ENCODE measurements at regions not wholly inside any gene's neighbourhood (a gene's known extent, or its start where the extent isn't known, plus 50 kb on each side); places are given as distances from the start of the nearest gene placed in this dataset.
"Not testable (repeated sequence)": the region's sequence is repeated elsewhere in the genome, so short reads cannot be mapped to it uniquely, and the experiment has no call there.

DNA sequence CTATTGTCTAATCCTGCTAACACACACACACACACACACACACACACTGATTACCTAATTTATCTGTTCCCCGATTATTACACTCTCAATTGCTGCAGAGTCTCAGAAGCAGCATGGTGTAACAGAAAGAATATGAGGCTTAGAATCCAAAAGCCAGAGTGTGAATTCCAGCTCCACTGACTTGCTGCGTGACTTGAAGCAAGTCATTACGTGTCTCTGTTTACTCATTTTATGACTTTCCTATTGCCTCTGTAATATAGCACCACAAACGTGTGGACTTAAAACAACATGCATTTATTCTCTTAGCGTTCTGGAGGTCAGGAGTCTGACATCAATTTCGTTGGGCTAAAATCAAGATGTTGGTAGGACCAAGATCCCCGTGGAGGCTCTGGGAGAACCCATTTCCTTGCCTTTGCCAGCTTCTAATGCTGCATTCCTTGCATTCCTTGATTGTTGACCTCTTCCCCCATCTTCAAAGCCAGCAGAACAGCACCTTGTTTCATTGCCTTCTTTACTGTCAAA is 55.9 kb upstream of the ATP5PO start:
- no peak for DNase-seq

DNA sequence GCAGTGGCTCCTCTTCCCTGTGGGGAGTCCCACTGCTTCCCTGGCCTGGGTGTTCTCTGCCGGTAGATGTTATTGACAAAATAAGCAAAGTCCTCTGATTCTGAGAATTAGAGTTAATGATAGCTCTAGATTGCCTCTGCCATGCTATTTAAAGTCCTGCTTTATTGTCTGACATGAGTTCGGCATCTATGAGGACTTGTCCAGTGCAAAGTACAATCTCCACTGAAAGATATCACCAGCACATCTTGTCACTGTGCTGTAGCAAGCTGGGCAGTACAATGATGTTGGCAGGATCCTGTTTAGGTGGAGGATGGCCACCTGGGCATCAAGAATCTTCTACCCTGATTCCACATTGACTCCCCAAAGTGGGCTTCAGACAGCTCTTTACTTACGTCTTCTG is 54.0 kb upstream of the ATP5PO start:
- no peak for DNase-seq

GRCh38 chr21:33968995-33969348 is 53.4 kb upstream of the ATP5PO start:
- DNase-seq, result no peak

GRCh38 chr21:33968080-33968994 is 52.7 kb upstream of the ATP5PO start:
- no peak for DNase-seq

DNA sequence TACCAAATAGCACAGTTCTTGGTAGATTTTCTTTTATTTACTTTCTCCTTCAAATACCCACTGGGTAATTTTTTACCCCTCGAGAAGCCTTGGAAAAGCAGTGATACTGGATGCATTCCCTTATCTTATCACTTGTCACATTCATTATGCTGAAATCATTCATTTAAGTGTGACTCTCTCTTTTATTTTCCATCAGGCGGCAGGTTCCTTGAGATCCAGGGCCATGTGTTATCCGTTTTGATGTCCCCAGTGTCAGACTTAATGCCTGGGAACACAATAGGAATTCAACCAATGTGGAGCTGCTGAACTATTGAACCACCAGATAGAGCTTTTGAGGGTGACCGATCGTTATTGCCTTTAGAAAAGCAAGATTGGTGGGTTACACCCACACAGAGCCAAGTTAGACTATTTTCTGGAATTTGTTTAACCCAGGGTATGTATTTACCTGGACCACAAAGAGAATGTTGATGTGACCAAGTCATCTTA is 51.5 kb upstream of the ATP5PO start:
- DNase-seq, result no peak

- no peak for DNase-seq
Observed at GRCh38 chr21:33966324-33966949, 50.8 kb upstream of the ATP5PO start.

DNA sequence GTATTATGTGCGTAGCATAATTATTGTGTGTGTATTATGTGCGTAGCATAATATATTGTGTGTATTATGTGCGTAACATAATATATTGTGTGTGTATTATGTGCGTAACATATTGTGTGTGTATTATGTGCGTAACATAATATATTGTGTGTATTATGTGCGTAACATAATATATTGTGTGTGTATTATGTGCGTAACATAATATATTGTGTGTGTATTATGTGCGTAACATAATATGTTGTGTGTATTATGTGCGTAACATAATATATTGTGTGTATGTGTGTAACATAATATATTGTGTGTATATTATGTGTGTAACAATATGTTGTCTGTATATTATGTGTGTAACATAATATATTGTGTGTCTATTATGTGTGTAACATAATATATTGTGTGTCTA is 50.1 kb upstream of the ATP5PO start:
- not testable (repeated sequence) for DNase-seq

Measured in activated gamma-delta T cell treated with Interleukin-2 at 50 U/mL for 16 hours (primary cell).